ENCODE measurements at regions not wholly inside any gene's neighbourhood (a gene's known extent, or its start where the extent isn't known, plus 50 kb on each side); places are given as distances from the start of the nearest gene placed in this dataset.
"Not testable (repeated sequence)": the region's sequence is repeated elsewhere in the genome, so short reads cannot be mapped to it uniquely, and the experiment has no call there.

DNA sequence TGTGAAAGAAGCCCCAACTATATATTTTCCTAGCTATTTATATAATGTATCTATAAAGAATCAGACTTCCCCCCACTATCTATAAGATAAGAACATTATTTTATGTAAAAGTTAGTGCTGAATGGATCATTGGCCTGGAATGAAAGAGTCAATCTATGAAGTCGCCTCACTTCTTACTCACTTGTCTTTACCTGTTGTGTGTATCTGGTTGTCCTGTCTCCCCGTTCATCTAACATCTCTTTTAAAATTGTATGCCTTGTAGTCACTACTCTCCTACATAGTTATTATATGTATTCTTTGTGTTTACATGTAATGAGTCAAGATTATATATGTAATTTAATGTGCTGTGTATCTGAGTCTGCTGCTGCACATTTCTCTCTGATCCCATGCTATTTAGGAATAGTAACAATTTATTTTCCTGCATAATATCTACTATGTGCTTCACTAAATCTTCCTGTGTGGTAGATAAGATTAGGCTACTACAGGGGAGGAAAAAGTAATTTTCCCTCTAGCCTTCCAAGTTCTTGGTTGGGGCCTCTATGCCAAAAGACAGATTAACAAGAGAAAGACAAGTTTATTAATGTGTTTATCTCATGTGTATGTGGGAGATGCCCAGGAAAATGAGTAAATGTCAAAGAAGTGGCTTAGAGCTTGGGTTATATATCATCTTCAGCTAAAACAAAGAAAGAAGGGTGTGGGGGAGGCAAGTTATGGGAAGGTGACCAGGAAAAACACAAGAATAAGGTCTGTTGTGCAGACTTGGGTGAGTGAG, 77.6 kb upstream of the FRMPD4 start:
- no peak for ATAC-seq
- WGBS, 2 donors (ENCODE audit: low coverage in 1 of 2): 83% methylated on average over 1 of the region's 2 CpGs; no CpG with 5 or more reads in 1 of the 2 donors
- TF ChIP-seq, protein P1, sequence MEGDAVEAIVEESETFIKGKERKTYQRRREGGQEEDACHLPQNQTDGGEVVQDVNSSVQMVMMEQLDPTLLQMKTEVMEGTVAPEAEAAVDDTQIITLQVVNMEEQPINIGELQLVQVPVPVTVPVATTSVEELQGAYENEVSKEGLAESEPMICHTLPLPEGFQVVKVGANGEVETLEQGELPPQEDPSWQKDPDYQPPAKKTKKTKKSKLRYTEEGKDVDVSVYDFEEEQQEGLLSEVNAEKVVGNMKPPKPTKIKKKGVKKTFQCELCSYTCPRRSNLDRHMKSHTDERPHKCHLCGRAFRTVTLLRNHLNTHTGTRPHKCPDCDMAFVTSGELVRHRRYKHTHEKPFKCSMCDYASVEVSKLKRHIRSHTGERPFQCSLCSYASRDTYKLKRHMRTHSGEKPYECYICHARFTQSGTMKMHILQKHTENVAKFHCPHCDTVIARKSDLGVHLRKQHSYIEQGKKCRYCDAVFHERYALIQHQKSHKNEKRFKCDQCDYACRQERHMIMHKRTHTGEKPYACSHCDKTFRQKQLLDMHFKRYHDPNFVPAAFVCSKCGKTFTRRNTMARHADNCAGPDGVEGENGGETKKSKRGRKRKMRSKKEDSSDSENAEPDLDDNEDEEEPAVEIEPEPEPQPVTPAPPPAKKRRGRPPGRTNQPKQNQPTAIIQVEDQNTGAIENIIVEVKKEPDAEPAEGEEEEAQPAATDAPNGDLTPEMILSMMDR (IDR thresholded peaks at IDR 0.05): no peak
- TF ChIP-seq EP300 (IDR thresholded peaks at IDR 0.05) (no peak), POLR2AphosphoS5 (IDR thresholded peaks at IDR 0.05) (no peak), POLR2A (IDR thresholded peaks at IDR 0.05) (no peak)
- Histone ChIP-seq H3K27ac (no peak overlapping the region), H3K4me1 (no peaks in the 10 kb centered on the region), H3K9me3 (no peaks in the 10 kb centered on the region), H3K4me3 (no peak overlapping the region), H3K27me3 (no peaks in the 10 kb centered on the region), H3K36me3 (no peaks in the 10 kb centered on the region)

DNA sequence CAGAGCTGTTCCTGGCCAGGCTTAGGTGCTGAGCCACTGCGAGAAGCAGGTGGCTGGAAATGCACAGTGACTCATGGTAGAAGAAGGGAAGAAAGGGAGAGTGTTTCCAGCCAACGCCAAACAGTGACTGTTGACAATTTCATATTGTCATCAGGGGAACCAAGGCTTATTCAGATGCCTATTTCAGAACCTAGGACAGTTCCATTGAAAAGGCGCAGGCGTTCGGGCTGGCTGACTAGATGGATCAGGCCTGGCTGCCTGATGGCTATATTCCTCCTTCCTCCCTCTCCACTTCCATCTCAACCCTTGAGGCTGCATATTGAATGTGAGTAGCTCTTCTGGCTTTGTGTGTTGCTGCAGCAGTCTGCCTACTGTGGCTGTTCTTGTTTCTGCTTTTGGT, 73.0 kb upstream of the FRMPD4 start:
- 19 to 57% methylated on average over 1 to 5 of the region's 5 CpGs for WGBS, 2 donors (ENCODE audit: low coverage in 1 of 2)
- Histone ChIP-seq H3K4me1 (no peaks in the 10 kb centered on the region), H3K4me3 (no peak overlapping the region), H3K27ac (no peak overlapping the region), H3K36me3 (no peaks in the 10 kb centered on the region), H3K9me3 (no peaks in the 10 kb centered on the region), H3K27me3 (no peaks in the 10 kb centered on the region)
- no peak for ATAC-seq
- TF ChIP-seq, protein P1 (IDR thresholded peaks at IDR 0.05): no peak
- TF ChIP-seq POLR2AphosphoS5 (IDR thresholded peaks at IDR 0.05): no peak

DNA sequence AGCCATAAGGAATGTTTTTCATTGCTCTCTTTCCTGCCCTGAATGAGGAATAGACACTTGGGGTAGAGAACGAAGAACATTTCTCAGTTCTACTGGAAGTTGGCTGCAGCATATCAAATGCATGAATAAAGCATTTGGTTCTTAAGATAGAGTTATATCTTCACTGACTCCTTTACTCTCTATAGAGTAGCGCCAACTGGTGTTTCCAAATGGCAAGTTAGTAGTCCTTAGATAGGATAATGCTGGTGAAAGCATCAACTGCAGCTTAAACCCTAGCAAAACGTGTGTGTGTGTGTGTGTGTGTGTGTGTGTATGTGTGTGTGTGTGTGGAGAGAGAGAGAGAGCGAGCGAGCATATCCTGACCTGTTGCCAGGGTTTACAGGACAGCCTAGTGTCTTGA, 62.2 kb upstream of the FRMPD4 start:
- Histone ChIP-seq H3K27ac (no peak overlapping the region), H3K4me1 (no peaks in the 10 kb centered on the region), H3K9me3 (no peaks in the 10 kb centered on the region), H3K27me3 (no peaks in the 10 kb centered on the region), H3K36me3 (no peaks in the 10 kb centered on the region), H3K4me3 (no peak overlapping the region)
- WGBS, 2 donors (ENCODE audit: low coverage in 1 of 2): 69 to 80% methylated on average over 2 to 4 of the region's 5 CpGs
- TF ChIP-seq, protein P1 (IDR thresholded peaks at IDR 0.05): no peak
- TF ChIP-seq POLR2AphosphoS5 (IDR thresholded peaks at IDR 0.05) (no peak), POLR2A (IDR thresholded peaks at IDR 0.05) (no peak), EP300 (IDR thresholded peaks at IDR 0.05) (no peak)
- no peak for ATAC-seq

DNA sequence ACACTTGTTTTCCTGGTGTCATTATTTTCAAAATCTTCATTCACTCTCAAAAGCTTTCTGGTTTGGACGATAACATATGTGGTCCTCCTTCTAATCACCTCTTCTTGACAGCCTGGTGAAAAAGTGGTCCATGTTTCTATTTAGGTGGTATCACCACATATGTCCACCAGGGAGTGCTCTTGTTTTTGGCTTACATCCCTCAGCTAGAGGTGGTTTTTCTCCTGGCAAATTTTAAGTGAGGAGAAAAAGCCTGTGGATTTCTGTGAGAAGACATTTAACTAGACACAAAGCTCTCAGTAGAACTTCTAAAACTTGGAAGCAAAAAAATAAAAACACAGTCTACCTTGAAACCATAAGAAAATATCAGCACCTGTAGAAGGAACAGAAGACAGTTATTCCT, 58.0 kb upstream of the FRMPD4 start:
- no peaks in the 10 kb centered on the region for H3K27me3 ChIP-seq

DNA sequence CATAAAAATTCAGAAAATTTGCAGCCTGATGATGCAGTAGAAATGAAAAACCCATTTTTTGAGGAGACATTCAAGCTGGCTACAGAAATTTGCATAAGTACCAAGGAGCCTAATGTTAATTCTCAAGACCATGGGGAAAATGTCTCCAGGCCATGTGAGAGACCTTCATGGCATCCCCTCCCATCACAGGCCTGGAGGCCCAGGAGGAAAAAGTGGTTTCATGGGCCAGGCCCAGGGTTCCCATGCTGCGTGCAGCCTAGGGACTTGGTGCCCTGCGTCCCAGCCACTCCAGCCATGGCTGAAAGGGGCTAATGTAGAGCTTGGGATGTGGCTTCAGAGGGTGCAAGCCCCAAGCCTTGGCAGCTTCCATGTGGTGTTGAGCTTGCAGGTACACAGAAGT, 55.3 kb upstream of the FRMPD4 start:
- H3K4me1 ChIP-seq, H3K9me3 ChIP-seq, H3K36me3 ChIP-seq, H3K27ac ChIP-seq, H3K4me3 ChIP-seq, ATAC-seq, H3K27me3 ChIP-seq: not testable (repeated sequence)
- no CpG with 5 or more reads among the region's 2 CpGs for WGBS, 2 donors (ENCODE audit: low coverage in 1 of 2)

More for the DNA sequence above, 58.0 kb upstream of the FRMPD4 start:
- Histone ChIP-seq H3K4me1 (no peaks in the 10 kb centered on the region), H3K27ac (no peak overlapping the region), H3K36me3 (no peaks in the 10 kb centered on the region), H3K4me3 (no peak overlapping the region), H3K9me3 (no peaks in the 10 kb centered on the region)
- ATAC-seq: no peak
- 0% methylated on average over 1 of the region's 1 CpG; no CpG with 5 or more reads in 1 of the 2 donors for whole genome bisulfite sequencing, 2 donors (ENCODE audit: low coverage in 1 of 2)
- TF ChIP-seq POLR2A (IDR thresholded peaks at IDR 0.05): no peak
- TF ChIP-seq POLR2AphosphoS5 (IDR thresholded peaks at IDR 0.05): no peak
- TF ChIP-seq, protein P1 (IDR thresholded peaks at IDR 0.05): peak in 3 of 4 experiments; percentile 8 to 44 (median 28)
- TF ChIP-seq EP300 (IDR thresholded peaks at IDR 0.05): no peak

Small RNAs in the stretch of these regions (small RNA-seq; reads per million reads assigned to genes)
- gene RF00019: 0 reads per million in 4 donors

Measured in gastroesophageal sphincter (tissue), 4 donors.